Left ventricle myocardium inferior (tissue), 1 donor: ENCODE measurements at regions not wholly inside any gene's neighbourhood (a gene's known extent, or its start where the extent isn't known, plus 50 kb on each side); places are given as distances from the start of the nearest gene placed in this dataset.

Experiments
- DNase-seq: peaks from one replicate; pipeline ENCODE4 v3.0.0-alpha.2; 2020
- H3K27ac ChIP-seq: fragments of 200-600 bp; replicated peaks from 2 replicates; pipeline ENCODE4 v1.8.0; 2021
- H3K27me3 ChIP-seq: fragments of 200-600 bp; 2 replicates; pipeline ENCODE4 v1.8.0; 2021; ENCODE audit warnings: low read depth
- H3K36me3 ChIP-seq: fragments of 200-600 bp; 2 replicates; pipeline ENCODE4 v1.8.0; 2021
- H3K4me1 ChIP-seq: fragments of 200-600 bp; 2 replicates; pipeline ENCODE4 v1.8.0; 2021
- H3K4me3 ChIP-seq: fragments of 200-600 bp; 2 replicates; pipeline ENCODE4 v1.8.0; 2021; ENCODE audit warnings: mild to moderate bottlenecking, moderate library complexity
- H3K9me3 ChIP-seq: fragments of 200-600 bp; replicated peaks from 2 replicates; pipeline ENCODE4 v1.8.0; 2021
- CTCF ChIP-seq: fragments of 200-600 bp; IDR thresholded peaks from 2 replicates; pipeline ENCODE4 v1.8.0; 2021; ENCODE audit warnings: antibody characterized with exemption, mild to moderate bottlenecking, borderline replicate concordance
- intact Hi-C: fragments of 100-400 bp; cut with micrococcal nuclease; formaldehyde crosslinking; loops from one replicate; pipeline ENCODE4 v1.11.0; 2022
- donor health status: DM: no; HTN: yes; CAD: no; lungs with severe emphysema.

GRCh38 chr9:14520341-14520740 is 172.9 kb downstream of the ZDHHC21 start:
- no peaks in the 10 kb centered on the region for H3K36me3 ChIP-seq
- DNase-seq: no peak
- TF ChIP-seq CTCF: no peak
- no peaks in the 10 kb centered on the region for H3K27me3 ChIP-seq
- H3K9me3 ChIP-seq: no peaks in the 10 kb centered on the region
- no peaks in the 10 kb centered on the region for H3K4me1 ChIP-seq
- intact Hi-C loops: no loop called here
- no peak overlapping the region for H3K4me3 ChIP-seq
- no peak overlapping the region for H3K27ac ChIP-seq

GRCh38 chr9:14517154-14517906 is 175.9 kb downstream of the ZDHHC21 start:
- Histone ChIP-seq H3K36me3 (no peaks in the 10 kb centered on the region), H3K9me3 (no peaks in the 10 kb centered on the region), H3K27me3 (no peaks in the 10 kb centered on the region), H3K4me1 (no peaks in the 10 kb centered on the region), H3K4me3 (no peak overlapping the region), H3K27ac (no peak overlapping the region)
- intact Hi-C loops: no loop called here
- no peak for TF ChIP-seq CTCF
- DNase-seq: no peak

- Histone ChIP-seq H3K27me3 (no peaks in the 10 kb centered on the region), H3K4me1 (no peaks in the 10 kb centered on the region), H3K4me3 (no peak overlapping the region), H3K27ac (no peak overlapping the region), H3K9me3 (no peaks in the 10 kb centered on the region), H3K36me3 (no peaks in the 10 kb centered on the region)
- intact Hi-C loops: no loop called here
- no peak for TF ChIP-seq CTCF
- DNase-seq: no peak
These were observed 176.6 kb downstream of the ZDHHC21 start for GRCh38 chr9:14516656-14517055.

- intact Hi-C loops: no loop called here
- Histone ChIP-seq H3K9me3 (no peaks in the 10 kb centered on the region), H3K4me3 (no peak overlapping the region), H3K36me3 (no peaks in the 10 kb centered on the region), H3K27me3 (no peaks in the 10 kb centered on the region), H3K4me1 (no peaks in the 10 kb centered on the region), H3K27ac (no peak overlapping the region)
- TF ChIP-seq CTCF: no peak
- no peak for DNase-seq
These were observed 177.5 kb downstream of the ZDHHC21 start for GRCh38 chr9:14515571-14516198.

- Histone ChIP-seq H3K4me1 (no peaks in the 10 kb centered on the region), H3K36me3 (no peaks in the 10 kb centered on the region), H3K4me3 (no peak overlapping the region), H3K27me3 (no peaks in the 10 kb centered on the region), H3K9me3 (no peaks in the 10 kb centered on the region), H3K27ac (no peak overlapping the region)
- no peak for TF ChIP-seq CTCF
- intact Hi-C loops: no loop called here
- no peak for DNase-seq
These were observed 178.2 kb downstream of the ZDHHC21 start for GRCh38 chr9:14515049-14515448.
